Smooth muscle cell (in vitro differentiated cells): ENCODE measurements at regions not wholly inside any gene's neighbourhood (a gene's known extent, or its start where the extent isn't known, plus 50 kb on each side); places are given as distances from the start of the nearest gene placed in this dataset.

ENCODE experiments used
- DNase-seq: peaks from one replicate; lab custom pipeline; 2025; ENCODE audit not compliant: unreplicated experiment; lab: John Stamatoyannopoulos, UW
- H2AFZ ChIP-seq: fragments of 200-600 bp; sonication (generic); 2 replicates; pipeline ENCODE4 v1.6.0; 2016; ENCODE audit warnings: antibody characterized with exemption, low read depth, mild to moderate bottlenecking
- H3F3A ChIP-seq: fragments of 200-600 bp; sonication (generic); 2 replicates; pipeline ENCODE4 v1.6.0; 2017; ENCODE audit warnings: antibody characterized with exemption, low read depth
- H3K27ac ChIP-seq: fragments of 200-600 bp; sonication (generic); 2 replicates; pipeline ENCODE4 v1.5.1; 2016; ENCODE audit warnings: low read depth, mild to moderate bottlenecking
- H3K27me3 ChIP-seq: fragments of 200-600 bp; sonication (generic); 2 replicates; pipeline ENCODE4 v1.6.1; 2016; ENCODE audit warnings: low read depth, mild to moderate bottlenecking
- H3K36me3 ChIP-seq: fragments of 200-600 bp; sonication (generic); 2 replicates; pipeline ENCODE4 v1.5.1; 2016; ENCODE audit warnings: low read depth
- H3K4me1 ChIP-seq: fragments of 200-600 bp; sonication (generic); 2 replicates; pipeline ENCODE4 v1.5.1; 2016; ENCODE audit warnings: low read depth
- H3K4me2 ChIP-seq: fragments of 200-600 bp; sonication (generic); 2 replicates; pipeline ENCODE4 v1.6.0; 2016; ENCODE audit warnings: mild to moderate bottlenecking
- H3K4me3 ChIP-seq: fragments of 200-600 bp; sonication (generic); 2 replicates; pipeline ENCODE4 v1.5.1; 2016; ENCODE audit warnings: mild to moderate bottlenecking
- H3K79me2 ChIP-seq: fragments of 200-600 bp; sonication (generic); 2 replicates; pipeline ENCODE4 v1.6.0; 2016; ENCODE audit warnings: low read depth, mild to moderate bottlenecking
- H3K9ac ChIP-seq: fragments of 200-600 bp; sonication (generic); 2 replicates; pipeline ENCODE4 v1.6.0; 2016; ENCODE audit warnings: low read depth
- H3K9me3 ChIP-seq: fragments of 200-600 bp; sonication (generic); replicated peaks from 2 replicates; pipeline ENCODE4 v1.5.1; 2016; ENCODE audit warnings: low read depth
- H4K20me1 ChIP-seq: fragments of 200-600 bp; sonication (generic); 2 replicates; pipeline ENCODE4 v1.6.0; 2016; ENCODE audit warnings: low read depth
- WGBS: methylation state at CpG from one replicate; pipeline ENCODE4 v1.1.7; 2016; ENCODE audit warnings: low lambda C conversion rate; 5-methylcytosine and 5-hydroxymethylcytosine counted together
- TF ChIP-seq, protein P1 (sequence below): fragments of 200-600 bp; sonication (generic); IDR thresholded peaks from 2 replicates; pipeline ENCODE4 v1.5.1; 2017; ENCODE audit warnings: borderline replicate concordance, mild to moderate bottlenecking, antibody characterized with exemption; ENCODE audit not compliant: insufficient read depth, poor library complexity, severe bottlenecking

DNA sequence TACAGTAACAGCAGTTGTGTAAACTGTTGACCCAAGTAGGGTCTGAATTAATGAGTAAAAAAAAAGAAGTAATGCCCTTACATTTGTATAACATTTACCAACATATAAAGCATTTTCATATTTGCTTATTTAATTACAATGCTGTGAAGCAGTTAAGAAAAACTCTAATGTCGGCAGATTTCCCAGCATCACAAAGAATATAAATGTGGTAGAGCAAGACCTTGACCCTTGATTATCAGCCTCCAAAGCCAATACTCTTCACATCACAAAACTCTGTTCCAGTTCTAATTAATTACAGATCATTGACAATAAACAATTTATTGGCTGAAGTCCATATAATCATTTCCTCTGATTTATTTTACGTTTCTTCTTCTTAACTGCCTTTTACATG is 130.2 kb downstream of the DUSP10 start:
- 41% methylated on average over 2 of the region's 2 CpGs for WGBS
- H3K9me3 ChIP-seq = no peaks in the 10 kb centered on the region
- DNase-seq = no peak
- no peaks in the 10 kb centered on the region for H3F3A ChIP-seq
- H3K9ac ChIP-seq = no peak overlapping the region
- no peaks in the 10 kb centered on the region for H3K79me2 ChIP-seq
- H2AFZ ChIP-seq = peak overlapping the region; percentile 48
- no peaks in the 10 kb centered on the region for H3K36me3 ChIP-seq
- H3K4me3 ChIP-seq = no peak overlapping the region
- no peaks in the 10 kb centered on the region for H3K27me3 ChIP-seq
- TF ChIP-seq, protein P1, sequence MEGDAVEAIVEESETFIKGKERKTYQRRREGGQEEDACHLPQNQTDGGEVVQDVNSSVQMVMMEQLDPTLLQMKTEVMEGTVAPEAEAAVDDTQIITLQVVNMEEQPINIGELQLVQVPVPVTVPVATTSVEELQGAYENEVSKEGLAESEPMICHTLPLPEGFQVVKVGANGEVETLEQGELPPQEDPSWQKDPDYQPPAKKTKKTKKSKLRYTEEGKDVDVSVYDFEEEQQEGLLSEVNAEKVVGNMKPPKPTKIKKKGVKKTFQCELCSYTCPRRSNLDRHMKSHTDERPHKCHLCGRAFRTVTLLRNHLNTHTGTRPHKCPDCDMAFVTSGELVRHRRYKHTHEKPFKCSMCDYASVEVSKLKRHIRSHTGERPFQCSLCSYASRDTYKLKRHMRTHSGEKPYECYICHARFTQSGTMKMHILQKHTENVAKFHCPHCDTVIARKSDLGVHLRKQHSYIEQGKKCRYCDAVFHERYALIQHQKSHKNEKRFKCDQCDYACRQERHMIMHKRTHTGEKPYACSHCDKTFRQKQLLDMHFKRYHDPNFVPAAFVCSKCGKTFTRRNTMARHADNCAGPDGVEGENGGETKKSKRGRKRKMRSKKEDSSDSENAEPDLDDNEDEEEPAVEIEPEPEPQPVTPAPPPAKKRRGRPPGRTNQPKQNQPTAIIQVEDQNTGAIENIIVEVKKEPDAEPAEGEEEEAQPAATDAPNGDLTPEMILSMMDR = no peak
- H4K20me1 ChIP-seq = no peaks in the 10 kb centered on the region
- H3K4me1 ChIP-seq = peaks cover 5% of the 10 kb centered on the region
- H3K27ac ChIP-seq = peak overlapping the region; percentile 74
- peak overlapping the region; percentile 58 for H3K4me2 ChIP-seq

DNA sequence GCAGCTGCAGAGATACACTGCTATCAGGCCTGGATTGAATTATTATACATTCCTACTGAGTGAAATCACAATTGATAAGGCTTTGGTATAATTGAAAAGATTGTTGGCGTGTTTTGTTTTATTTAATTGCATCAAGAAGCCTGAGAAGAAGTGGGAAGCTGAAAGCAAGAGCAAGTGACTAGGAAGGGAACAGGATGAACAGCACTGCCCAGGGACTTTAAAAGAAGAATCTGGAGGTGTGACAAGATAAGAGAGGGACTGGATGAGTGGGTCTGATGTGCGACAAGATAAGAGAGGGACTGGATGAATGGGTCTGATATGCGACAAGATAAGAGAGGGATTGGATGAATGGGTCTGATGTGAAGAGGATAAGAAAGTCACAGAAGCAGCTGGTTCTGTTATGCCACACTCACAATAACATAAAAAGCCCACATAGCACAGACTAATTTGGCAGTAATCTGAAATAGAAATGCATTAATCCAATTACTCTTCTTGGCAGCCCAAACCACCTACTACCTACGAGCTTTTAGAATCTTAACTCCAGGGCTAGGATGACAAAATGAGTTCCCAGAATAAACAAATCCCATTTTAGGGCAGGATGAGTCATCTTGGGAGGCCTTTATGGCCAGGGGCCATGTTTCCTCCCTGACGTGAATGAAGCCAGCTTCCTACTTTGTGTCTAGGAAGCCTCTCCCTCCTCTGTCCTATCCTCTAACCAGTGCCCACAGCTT is 129.7 kb downstream of the DUSP10 start:
- Histone ChIP-seq H3K36me3 (no peaks in the 10 kb centered on the region), H4K20me1 (no peaks in the 10 kb centered on the region), H3K79me2 (no peaks in the 10 kb centered on the region), H3K4me3 (no peak overlapping the region), H3K9me3 (no peaks in the 10 kb centered on the region), H2AFZ (peak overlapping the region; percentile 74), H3K9ac (no peak overlapping the region), H3F3A (no peaks in the 10 kb centered on the region), H3K4me2 (peak overlapping the region; percentile 58), H3K4me1 (peaks cover 5% of the 10 kb centered on the region), H3K27ac (peak overlapping the region; percentile 74), H3K27me3 (no peaks in the 10 kb centered on the region)
- DNase-seq = no peak
- 12% methylated on average over 5 of the region's 5 CpGs for WGBS
- TF ChIP-seq, protein P1 = no peak

GRCh38 chr1:221620437-221621384 is 121.2 kb downstream of the DUSP10 start:
- Histone ChIP-seq H3K4me1 (no peaks in the 10 kb centered on the region), H3K27ac (no peak overlapping the region), H3F3A (no peaks in the 10 kb centered on the region), H4K20me1 (no peaks in the 10 kb centered on the region), H3K9ac (no peak overlapping the region), H3K4me2 (no peak overlapping the region), H3K4me3 (no peak overlapping the region), H2AFZ (no peak overlapping the region), H3K36me3 (no peaks in the 10 kb centered on the region), H3K9me3 (no peaks in the 10 kb centered on the region), H3K79me2 (no peaks in the 10 kb centered on the region), H3K27me3 (no peaks in the 10 kb centered on the region)
- TF ChIP-seq, protein P1 = no peak
- WGBS = 94% methylated on average over 5 of the region's 5 CpGs
- DNase-seq = no peak
